Activated T-cell treated with anti-CD3 and anti-CD28 coated beads for 1 hour (primary cell): ENCODE measurements at regions not wholly inside any gene's neighbourhood (a gene's known extent, or its start where the extent isn't known, plus 50 kb on each side); places are given as distances from the start of the nearest gene placed in this dataset.

Experiments used
- DNase-seq: peaks from one replicate; pipeline ENCODE4 v3.0.0-alpha.2; 2020; ENCODE audit warnings: low read depth

DNA sequence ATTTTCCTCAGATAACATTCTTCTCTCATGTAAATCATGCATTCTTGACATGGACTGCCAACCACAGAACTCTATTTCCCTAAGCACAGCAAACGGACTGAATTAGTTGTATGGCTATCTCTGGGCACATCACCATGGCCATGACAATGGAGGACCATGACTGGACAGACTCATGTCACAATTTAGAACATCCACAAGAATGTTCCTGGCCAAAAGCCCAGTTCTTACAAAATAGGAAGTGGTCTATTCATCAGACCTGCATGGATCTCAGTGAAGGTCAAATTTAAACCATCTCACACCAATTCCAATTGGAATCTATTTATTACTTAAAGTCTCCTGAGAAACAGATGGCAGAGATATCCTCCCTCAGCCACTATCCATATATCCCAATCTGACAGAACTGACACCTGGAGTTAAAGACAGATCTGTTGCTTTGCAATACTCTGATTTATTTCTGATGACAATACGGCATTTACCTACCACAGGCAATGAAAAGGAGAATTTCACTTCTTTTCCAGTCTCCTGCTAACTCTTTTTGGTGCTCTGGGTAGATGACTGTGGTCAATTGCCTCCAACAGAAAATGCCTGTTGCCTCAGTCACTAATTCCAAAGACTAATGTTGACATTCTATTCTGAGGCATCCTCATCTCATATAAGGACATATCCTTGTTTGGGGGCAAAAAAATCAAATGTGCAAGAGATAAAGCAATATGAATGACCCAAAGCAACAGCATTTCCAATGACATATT lies 254.8 kb downstream of the HTR7 start:
- no peak for DNase-seq

DNA sequence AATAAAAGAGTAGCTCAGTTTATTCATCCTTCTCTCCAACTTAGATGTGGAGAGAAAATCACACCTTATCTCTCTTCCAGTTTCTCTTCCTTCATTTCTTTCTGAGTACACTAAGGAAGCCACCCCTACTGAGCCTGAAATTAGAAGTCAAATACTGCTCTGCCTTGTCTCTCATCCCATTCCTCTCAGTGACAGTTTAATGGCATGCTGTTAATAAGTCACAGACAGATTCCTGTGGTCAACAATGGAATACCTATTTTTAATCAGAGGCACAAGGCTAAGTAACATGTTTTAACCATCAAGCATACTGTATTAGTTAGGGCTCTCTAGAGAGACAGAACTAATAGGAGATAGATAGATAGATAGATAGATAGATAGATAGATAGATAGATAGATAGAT lies 253.2 kb downstream of the HTR7 start:
- DNase-seq = no peak

DNA sequence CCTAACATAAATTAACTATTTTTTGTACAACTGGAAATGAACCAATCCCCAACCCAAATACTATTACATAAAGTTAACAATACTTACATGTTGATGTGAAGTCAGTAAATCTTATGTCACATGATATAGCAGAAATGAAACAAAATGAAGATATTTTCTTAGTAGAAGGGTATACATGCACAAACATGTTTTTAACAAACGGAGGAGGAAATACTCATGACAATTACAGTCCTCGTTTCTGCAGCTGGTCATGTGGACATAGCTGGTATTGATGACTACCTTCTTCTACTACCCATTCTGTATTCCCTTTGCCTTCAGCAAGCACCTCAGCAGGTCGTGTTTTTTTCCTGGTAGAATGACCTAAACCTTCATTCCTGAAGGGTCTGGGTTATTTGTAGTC lies 252.3 kb downstream of the HTR7 start:
- no peak for DNase-seq

GRCh38 chr10:90612276-90612675 lies 245.6 kb downstream of the HTR7 start:
- no peak for DNase-seq

DNA sequence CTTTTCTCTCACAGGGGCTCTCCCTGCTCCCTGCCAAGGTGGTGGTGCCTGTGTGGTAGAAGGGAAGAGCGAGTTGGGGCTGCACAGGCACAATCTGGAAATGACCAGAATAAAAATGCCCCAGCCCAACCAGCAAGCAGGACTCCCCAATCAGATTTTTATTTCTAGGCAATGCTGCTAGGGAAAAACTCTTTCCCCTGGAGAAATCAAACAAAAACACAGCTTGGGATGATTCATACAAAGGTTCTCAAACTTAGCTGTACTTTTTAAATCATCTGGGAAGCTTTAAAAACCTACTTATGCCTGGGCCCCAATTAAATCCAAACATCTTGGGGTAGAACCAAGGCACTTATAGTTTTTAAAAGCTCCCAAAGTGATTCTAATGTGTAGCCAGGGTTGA lies 243.2 kb downstream of the HTR7 start:
- DNase-seq = no peak

DNA sequence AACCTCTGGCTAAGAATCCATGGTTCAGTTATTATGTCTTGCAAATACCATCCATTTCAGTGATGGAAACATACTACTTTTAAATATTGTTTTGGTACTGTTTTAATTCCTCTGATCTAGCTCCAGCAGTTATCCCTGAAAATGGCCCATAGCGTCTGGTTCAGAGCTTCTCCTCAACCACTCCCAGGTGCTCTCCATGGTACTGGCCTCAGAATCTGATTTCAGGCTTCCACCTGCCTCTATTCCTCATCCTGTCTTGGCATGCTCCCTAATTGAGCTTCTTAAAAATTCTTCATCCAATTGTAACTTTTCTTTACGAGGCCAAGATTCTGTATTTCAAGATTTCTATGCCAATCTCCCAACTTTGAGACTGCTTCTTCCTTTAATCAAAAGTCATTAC lies 236.3 kb downstream of the HTR7 start:
- no peak for DNase-seq

GRCh38 chr10:90635111-90635765 lies 222.6 kb downstream of the HTR7 start:
- no peak for DNase-seq

DNA sequence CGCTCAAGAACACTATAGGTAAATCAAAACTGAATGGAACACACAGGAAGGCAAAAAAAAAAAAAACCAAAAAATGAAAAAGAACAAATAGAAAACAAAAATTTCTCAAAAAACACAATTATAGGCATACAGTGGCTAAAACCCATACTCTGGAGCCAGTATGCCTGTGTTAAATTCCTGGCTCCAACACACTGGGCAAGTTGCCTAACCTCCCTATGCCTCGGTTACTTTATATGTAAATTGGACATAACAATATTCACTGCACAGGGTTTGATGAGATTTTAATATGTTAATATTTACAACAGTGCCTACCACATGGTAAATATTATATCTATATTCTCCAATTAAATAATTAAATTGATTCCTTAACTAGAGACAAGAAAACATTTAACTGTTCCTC lies 217.1 kb downstream of the HTR7 start:
- no peak for DNase-seq

DNA sequence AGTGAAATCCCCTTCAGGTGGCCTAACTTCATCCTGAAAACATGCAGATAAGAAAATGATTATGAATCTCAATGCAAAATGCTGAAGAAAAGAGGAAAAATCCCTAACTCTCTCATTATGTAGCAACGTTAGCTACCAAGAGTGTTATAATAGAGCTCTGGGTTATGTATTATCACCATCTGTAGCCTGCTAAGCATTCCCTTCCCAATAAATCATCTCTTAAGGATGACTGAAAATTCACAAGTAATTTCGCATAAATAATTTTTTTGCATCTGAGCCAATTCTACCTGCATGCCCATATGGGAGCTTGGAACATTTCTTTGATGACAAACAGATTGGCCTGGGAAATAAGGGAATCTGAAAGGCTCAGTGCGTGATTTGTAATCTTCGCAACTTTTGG lies 216.1 kb downstream of the HTR7 start:
- DNase-seq = no peak

- DNase-seq = no peak
Observed at GRCh38 chr10:90642136-90642535, 215.7 kb downstream of the HTR7 start.

- no peak for DNase-seq
Observed at GRCh38 chr10:90642650-90643049, 215.2 kb downstream of the HTR7 start.

DNA sequence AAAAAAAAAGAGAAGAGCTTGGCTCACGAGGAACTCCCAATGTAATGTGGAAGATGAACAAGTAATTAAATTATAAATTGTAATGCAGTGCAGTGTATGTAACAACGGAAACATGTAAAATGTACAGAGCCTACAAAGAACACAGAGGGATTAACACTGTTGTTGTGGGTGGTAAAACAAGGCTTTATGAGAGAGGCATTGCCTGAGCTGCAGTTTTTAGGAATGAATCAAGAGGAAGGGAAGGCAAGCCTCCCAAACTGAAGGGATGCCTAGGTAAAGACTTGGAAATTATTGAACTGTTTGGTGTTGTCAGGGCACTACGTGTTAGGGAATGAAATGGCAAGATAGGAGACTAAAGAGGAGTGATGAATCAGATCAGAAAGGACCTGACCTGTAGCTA lies 213.7 kb downstream of the HTR7 start:
- DNase-seq = no peak

DNA sequence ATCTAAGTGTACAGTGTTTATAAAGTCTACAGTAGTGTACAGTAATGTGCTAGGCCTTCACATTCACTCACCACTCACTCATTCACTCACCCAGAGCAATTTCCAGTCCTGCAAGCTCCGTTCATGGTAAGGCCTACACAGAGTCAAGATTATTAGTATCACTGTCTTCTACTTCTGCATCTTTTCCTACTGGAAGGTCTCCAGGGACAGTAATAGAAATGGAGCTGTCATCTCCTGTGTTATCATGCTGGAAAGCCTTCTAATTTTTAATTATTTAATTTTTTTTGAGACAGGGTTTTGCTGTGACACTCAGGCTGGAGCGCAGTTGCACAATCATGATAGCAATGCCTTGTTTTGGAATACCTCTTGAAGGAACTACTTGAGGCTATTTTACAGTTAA lies 207.0 kb downstream of the HTR7 start:
- DNase-seq = no peak

GRCh38 chr10:90652519-90652918 lies 205.3 kb downstream of the HTR7 start:
- DNase-seq = no peak

GRCh38 chr10:90658791-90659190 lies 199.0 kb downstream of the HTR7 start:
- DNase-seq = no peak

DNA sequence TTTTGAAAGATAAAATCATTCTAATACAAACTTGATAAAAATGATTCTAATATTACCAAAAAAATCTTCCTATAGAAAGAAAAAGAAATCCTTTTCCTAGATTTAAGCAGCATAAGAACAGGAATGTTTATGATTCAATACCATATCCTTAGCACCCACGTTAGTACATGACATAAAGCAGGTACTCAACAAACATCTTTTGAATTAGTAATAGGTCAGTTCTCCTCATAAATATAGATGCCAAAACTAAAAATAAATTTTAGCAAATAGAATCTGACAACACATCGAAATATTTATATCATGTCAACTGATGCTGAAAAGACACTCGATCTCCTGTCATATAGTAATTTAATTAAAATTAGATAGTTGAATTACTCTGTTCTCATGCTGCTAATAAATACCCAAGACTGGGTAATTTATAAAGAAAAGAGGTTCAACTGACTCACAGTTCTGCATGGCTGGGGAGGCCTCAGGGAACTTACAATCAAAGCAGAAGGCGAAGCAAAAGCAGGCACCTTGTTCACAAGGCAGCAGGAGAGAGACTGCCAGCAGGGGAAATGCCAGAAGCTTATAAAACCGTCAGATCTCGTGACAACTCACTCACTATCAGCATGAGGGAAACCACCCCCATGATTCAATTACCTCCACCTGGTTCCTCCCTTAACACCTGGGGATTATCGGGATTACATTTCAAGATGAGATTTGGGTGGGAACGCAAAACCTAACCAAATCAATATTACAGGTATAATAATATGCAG lies 191.8 kb downstream of the HTR7 start:
- DNase-seq = no peak

GRCh38 chr10:90674461-90674860 lies 183.4 kb downstream of the HTR7 start:
- no peak for DNase-seq

DNA sequence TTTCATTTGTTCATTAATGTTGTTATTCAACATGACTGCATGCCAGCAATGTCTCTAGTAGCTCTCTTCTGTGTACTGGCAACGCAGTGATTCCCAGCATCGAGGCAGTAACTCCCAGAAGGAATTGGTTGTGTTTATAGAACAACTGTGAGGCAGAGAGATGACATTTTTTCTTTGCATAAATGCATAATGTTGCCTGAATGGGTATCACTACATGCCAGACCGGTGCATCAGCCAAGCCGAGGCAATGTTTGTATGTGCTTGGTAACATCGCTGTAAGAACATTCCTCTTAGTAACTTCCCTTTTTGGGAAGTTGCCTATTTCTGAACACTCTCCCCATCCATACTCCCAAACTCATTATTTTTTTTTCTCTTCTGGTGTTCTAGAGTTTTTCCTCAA lies 182.9 kb downstream of the HTR7 start:
- no peak for DNase-seq

GRCh38 chr10:90675621-90676020 lies 182.2 kb downstream of the HTR7 start:
- DNase-seq = no peak
